LNCAP (cell line): ENCODE measurements at regions not wholly inside any gene's neighbourhood (a gene's known extent, or its start where the extent isn't known, plus 50 kb on each side); places are given as distances from the start of the nearest gene placed in this dataset.

Experiments used
- CTCF ChIP-seq: fragments of 450-650 bp; IDR thresholded peaks from 2 replicates; pipeline ENCODE4 v1.5.1; 2017; ENCODE audit warnings: mild to moderate bottlenecking

GRCh38 chr12:125330645-125331341 is 265.6 kb downstream of the AACS start:
- TF ChIP-seq CTCF: peak; percentile 97

GRCh38 chr12:125331342-125332052 is 266.3 kb downstream of the AACS start:
- TF ChIP-seq CTCF: no peak

- TF ChIP-seq CTCF: peak; percentile 17; the same call in 1 of the 2 replicates
Observed at GRCh38 chr12:125332900-125333299, 267.7 kb downstream of the AACS start.

- no peak for TF ChIP-seq CTCF
Observed at GRCh38 chr12:125336246-125336645, 271.0 kb downstream of the AACS start.

GRCh38 chr12:125340791-125341190 is 275.6 kb downstream of the AACS start:
- no peak for TF ChIP-seq CTCF

GRCh38 chr12:125341422-125341821 is 276.2 kb downstream of the AACS start:
- no peak for TF ChIP-seq CTCF

GRCh38 chr12:125343649-125344048 is 278.4 kb downstream of the AACS start:
- TF ChIP-seq CTCF: no peak
